ENCODE measurements at regions not wholly inside any gene's neighbourhood (a gene's known extent, or its start where the extent isn't known, plus 50 kb on each side); places are given as distances from the start of the nearest gene placed in this dataset.

GRCh38 chr16:86222547-86222946 is 287.8 kb upstream of the FOXF1 start:
- TF ChIP-seq TAF1 (IDR thresholded peaks at IDR 0.05; ENCODE audit: low read depth, low read length): no peak
- no peak for TF ChIP-seq POLR2A (IDR thresholded peaks at IDR 0.05; ENCODE audit: low read depth, low read length)
- TF ChIP-seq POLR2AphosphoS5 (IDR thresholded peaks at IDR 0.05; ENCODE audit: low read depth, low read length): no peak
- TF ChIP-seq SPI1 (IDR thresholded peaks at IDR 0.05; ENCODE audit: low read depth, low read length): no peak
- no peak for TF ChIP-seq PAX5 (IDR thresholded peaks at IDR 0.05; ENCODE audit: insufficient read depth, low read length, severe bottlenecking)
